ENCODE measurements at regions not wholly inside any gene's neighbourhood (a gene's known extent, or its start where the extent isn't known, plus 50 kb on each side); places are given as distances from the start of the nearest gene placed in this dataset.

DNA sequence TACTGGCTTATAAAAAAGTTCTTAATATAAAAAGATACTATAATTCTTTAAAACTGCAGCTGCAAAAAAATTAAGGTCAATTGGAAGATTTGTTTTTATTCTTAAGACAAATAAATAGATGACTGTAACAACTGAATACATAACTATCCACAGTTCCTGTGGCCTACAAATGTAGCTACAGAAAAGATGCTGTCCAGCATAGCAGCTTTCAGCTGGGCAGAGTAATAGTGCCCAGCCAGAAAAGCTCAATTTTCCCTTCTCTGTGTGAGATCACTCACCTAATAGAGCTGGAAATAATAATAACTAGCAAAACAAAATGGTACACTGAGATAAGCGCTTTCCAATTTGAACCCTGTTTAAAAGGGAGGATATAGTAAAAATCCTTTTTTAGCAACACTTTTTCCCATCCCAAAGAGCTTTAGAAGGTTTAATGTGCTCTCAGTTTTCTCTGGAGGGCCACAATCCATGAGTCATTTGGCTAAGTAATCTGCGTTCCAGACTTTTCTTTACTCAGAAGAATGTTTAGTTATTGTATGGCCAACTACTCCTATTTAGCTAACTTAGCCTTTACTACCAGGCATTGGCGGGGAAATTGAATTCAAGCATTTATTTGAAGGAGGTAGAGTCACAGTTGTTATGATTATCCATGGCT is 158.1 kb upstream of the SLC39A10 start:
- DNase-seq (ENCODE audit: extremely low read depth, low read depth), result no peak

DNA sequence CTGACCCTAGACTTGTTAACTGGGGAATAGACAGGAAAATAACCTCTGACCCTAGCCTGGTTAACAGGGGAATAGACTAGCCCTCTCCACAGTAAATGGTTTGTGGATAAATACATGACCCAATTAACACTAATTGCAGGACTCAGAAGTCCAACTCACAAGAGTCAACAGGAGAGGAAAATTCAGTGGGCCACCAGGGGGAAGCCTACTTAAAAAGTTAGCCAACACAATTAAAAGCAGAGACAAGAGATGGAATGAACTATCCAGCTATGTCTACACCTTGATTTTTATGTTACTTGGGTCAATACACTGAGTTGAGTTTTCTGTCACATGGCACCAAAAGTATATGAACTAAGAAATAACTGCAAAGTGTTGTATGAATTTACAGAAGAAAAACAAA is 158.8 kb upstream of the SLC39A10 start:
- peak; percentile 11 for DNase-seq (ENCODE audit: extremely low read depth, low read depth)

DNA sequence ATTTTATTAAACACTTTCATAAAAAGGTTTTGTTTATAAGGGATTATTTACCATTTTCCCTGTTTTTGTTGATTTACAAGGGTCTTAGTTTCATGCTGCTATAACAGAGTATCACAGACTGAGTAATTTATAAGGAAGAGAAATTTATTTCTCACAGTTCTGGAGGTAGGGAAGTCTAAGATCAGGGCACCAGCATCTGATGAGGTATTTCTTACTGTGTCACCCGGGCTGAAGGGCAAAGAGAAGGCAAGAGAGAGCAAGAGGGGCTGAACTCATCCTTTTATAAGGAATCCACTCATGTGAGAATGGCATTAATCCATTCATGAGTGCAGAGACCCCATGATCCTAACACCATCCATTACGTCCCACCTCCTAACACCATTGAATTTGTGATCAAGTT is 160.0 kb upstream of the SLC39A10 start:
- no peak for DNase-seq (ENCODE audit: extremely low read depth, low read depth)

DNA sequence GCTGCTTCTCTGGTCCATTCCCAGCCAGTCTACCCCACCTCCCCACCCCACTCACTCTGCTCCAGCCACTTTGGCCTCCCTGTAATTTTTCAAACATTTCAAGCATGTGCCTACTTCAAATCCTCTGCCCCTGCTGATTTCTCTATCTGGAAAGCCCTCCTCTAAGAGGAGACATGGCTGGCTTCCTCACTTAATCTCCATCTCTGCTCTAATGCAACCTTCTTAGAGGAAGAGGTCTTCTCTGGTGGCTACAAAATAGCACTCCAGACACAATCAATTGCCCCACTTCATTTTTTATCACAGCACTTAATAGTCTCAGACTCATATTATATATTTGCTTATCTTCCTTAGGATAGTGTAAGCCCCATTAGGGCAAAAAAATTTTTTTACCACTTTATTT is 161.1 kb upstream of the SLC39A10 start:
- DNase-seq (ENCODE audit: extremely low read depth, low read depth), result no peak

DNA sequence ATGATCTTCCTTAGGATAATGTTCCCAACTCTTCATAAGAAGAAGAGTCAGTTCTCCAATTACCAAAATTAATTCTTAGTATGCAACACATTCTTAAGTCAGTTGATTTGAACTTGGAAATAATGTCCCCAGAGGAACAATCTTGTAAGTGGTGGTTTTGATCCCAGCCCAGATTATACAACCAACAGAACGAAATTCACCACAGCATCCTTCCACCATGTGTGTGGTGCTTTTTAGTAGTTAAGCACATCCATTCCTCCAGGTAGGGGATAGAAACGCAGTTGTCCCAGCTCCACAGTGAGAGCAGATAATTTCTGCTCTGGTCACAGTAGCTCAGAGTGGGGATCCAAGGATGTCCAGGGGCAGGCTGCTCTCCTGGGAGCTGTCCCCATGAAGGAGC is 161.7 kb upstream of the SLC39A10 start:
- no peak for DNase-seq (ENCODE audit: extremely low read depth, low read depth)

DNA sequence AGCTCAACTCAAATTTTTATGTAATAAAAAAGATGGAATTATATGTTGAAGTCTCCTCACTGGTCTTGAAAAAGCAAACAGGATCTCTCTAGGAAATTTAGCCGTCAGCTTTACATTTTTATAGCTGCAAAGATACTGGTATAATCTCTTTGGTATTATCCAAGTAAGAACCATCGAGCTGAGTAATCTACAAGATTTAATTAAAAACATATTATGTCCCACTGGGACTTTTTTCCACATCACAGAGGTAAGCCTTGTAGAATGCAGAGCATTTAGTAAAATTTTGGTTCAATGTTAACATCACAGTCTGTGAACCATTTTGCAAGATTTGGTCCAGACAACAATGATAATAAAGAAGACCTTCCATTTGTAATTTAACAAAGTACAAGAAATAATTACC is 162.6 kb upstream of the SLC39A10 start:
- DNase-seq (ENCODE audit: extremely low read depth, low read depth), result no peak

DNA sequence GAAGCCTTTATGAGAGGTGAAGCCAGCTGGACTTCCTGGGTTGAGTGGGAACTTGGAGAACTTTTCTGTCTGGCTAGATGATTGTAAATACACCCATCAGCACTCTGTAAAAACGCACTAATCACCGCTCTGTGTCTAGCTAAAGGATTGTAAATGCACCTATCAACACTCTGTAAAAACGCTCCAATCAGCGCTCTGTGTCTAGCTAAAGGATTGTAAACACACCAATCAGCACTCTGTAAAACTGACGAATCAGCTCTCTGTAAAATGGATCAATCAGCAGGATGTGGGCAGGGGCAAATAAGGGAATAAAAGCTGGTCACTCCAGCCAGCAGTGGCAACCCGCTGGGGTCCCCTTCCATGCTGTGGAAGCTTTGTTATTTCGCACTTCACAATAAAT is 163.6 kb upstream of the SLC39A10 start:
- DNase-seq (ENCODE audit: extremely low read depth, low read depth), result no peak

DNA sequence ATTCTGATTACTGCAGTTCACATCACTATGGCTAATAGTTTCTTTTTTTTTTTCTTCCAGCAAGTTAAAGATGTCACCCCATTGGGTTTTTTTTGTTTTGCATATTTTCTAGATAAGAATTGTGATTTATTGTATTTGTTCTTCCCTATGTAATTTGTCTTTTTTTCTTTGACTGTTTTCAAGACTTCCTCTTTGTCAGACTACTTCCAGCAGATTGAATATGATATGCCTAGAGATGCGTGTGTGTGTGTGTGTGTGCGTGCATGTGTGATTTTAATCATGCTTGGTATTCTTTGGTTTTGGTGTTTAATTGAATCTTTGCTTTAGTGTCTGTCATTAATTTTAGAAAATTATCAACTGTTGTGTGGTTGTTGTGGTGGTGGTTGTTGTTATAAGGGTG is 166.7 kb upstream of the SLC39A10 start:
- no peak for DNase-seq (ENCODE audit: extremely low read depth, low read depth)

DNA sequence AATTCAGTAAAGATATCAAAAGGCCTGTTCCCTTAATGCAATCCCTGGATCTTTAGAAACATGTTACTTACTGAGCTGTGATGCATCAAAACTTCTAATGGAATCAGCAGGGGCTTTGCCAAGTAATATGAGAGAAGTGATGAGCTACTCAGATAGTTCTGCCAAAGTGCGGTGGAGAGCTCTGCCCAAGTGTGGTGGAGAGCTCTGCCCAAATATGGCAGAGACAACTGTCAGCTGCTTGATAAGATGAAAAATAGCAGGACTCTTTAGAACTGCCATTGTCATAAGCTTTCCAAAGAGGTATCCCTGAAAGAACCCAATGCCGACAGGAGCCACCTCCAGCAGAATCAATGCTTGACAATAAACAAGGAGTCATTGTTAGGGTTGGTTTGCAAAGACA is 167.9 kb upstream of the SLC39A10 start:
- DNase-seq (ENCODE audit: extremely low read depth, low read depth), result no peak

DNA sequence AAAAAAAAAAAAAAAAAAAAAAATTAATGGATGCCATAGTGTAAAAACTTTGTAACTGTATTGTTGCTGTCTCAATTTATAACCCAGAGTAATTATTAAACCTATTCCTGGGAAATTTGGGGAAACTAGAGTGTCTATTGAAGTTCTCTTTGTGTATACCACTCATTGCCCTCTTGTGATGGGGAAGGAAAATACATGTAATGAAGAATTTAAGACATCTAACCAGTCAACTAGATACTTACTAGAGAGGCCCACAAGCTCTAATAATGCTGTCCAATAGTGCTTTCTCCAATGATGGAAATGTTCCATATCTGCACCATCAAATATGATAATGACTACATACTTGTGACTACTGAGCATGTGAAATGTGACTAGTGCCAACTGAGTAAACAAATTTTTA is 168.5 kb upstream of the SLC39A10 start:
- DNase-seq (ENCODE audit: extremely low read depth, low read depth), result no peak

DNA sequence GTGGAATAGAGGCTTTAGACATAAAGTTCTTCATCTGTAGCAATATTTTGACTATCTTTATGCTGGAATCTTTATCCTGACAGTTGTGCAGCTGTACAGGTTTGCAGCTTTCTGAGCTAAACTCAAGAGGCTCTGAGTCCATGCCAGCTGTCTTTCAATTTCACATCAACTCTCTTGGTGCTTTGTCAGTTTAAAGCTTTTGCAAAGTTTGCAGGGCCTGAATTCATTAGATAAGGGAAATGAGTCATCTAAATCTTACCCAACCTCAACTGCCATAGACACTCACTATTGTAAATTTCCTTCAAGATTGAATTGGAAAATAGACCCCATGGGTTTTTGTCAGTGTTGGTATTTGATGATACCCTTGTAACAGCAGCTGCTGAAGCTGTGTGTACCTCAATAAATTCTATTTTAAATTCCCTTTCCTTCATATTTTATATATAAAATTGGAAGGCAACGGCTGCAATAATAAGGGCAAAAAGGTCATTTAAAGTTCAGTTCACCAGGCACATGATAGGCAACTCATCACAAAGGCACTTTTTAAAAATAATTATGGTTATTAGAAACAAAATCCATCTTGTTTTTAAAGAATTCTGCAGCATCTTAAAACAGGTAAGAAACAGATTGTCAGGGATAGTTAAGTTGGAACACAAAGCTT is 169.9 kb upstream of the SLC39A10 start:
- peak; percentile 16 for DNase-seq (ENCODE audit: extremely low read depth, low read depth)

DNA sequence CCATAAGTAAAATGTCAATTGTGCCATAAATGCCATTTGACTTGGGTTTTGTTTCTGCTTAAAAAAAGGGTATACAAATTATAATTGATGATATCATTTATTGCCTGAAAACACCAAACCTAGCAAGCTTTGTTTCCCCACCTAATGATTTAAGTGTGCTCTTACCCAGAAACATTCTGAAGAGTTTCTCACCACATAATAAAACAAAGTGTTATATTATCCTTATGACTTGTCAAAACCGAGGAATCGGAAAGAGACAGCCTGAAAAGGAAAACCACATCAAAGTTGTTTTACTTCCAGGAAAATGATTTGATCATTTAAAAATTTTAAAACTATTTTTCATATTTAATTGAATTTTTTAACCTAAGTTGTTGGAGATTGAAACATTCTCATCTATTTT is 170.5 kb upstream of the SLC39A10 start:
- no peak for DNase-seq (ENCODE audit: extremely low read depth, low read depth)

DNA sequence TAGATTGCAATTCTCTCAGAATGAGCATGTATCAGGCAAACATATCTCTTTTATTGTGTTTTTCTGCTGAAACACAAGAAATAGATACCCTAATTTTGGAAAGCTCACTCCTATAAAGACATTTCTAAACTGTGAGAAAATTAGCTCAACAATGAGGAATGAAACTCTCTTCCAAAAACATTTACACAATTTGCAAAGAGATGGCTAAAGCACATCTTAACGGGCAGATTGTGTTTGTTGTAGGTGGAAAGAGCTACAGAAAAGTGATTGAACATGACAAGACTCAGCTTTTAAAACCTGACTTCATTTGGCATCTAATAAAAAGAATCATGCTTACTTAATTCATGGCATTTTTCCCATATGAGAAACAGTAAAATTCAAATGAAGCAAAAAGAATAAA is 175.0 kb upstream of the SLC39A10 start:
- DNase-seq (ENCODE audit: extremely low read depth, low read depth), result no peak

DNA sequence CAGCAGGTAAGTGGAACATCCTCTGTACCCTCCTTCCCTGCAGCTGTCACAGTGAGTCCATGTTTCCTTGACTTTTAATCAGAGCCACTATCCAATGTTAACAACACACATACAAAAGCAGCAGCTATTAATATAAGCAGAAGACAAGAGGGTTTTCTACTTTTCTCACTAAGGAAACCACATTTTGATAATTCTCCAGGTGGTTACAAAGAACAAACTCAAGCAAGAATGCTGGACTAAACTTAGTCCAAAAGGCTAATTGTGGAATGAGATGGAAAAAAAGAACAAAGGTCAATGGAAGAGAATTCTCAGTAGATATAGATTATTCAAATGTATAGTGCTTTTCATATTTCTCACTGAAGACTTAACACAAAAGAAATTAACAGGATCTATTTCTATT is 176.9 kb upstream of the SLC39A10 start:
- no peak for DNase-seq (ENCODE audit: extremely low read depth, low read depth)

DNA sequence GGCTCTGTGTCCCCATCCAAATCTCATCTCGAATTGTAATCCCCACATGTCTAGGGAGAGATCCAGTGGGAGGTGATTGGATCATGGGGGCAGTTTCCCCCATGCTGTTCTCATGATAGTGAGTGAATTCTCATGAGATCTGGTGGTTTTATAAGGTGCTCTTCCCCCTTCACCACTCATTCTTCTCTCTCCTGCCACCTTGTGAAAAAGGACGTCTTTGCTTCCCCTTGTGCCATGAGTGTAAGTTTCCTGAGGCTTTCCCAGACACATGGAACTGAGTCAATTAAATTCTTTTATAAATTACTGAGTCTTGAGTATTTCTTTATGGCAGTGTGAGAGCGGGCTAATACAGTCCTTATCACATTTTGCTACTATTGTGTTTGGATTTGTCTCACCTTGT is 177.6 kb upstream of the SLC39A10 start:
- no peak for DNase-seq (ENCODE audit: extremely low read depth, low read depth)

DNA sequence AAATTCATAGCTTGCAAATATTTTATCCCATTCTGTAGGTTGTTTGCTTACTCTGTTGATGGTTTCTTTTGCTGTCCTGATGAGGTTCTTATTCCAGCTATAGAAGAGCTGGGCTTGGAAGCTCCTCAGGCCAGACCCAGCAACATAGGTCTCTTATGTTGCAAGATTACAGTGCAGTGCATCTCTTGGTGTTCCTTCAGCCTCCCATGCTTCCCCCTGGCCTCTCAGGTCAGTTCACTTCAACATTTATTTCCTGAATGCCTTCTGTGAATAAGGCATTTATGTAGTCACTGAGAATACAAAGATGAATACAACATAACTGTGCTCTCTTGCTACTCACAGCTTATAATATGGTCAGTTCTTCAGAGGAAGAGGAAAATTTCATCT is 179.0 kb upstream of the SLC39A10 start:
- DNase-seq (ENCODE audit: extremely low read depth, low read depth), result no peak

DNA sequence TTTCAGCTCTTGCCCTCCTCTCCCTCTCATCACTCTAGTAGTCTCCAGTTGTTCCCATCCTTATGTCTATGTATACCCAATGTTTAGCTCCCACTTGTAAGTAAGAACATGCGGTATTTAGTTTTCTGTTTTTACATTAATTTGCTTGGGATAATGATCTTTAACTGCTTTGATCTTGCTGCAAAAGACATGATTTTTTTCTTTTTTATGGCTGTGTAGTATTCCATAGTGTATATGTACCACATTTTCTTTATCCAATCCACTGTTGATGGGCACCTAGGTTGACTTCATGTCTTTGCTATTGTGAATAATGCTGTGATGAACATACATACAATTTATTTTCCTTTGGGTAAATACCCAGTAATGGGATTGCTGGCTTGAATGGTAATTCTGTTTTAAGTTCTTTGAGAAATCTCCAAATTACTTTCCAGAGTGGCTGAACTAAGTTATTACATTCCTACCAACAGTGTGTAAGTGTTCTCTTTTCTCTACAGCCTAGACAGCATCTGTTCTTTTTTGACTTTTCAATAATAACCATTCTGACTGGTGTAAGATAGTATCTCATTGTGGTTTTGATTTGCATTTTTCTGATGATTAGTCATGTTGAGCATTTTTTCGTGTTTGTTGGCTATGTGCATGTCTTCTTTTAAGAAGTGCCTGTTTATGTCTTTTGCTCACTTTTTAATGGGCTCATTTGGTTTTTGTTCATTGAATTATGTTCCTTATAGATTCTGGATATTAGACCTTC is 179.6 kb upstream of the SLC39A10 start:
- DNase-seq (ENCODE audit: extremely low read depth, low read depth), result no peak

DNA sequence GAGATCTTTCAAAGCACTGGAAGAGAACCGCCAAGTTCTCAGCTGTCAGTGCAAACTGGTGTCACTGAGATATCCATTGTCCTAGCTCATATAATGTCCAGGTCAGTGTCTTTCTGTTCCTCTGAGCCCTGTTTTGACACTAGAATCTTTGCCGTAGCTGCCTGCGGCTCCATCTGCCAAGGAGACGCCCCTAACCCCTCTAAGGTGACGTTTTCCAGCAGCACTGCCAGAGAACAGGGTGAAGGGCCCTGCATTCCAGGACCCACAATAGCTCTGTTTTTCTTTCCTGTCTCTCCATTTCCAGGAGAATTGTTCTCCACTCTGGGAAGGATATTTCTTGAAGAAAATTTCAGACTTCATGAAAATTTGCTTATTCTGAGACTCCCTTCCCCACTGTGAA is 181.7 kb upstream of the SLC39A10 start:
- no peak for DNase-seq (ENCODE audit: extremely low read depth, low read depth)

DNA sequence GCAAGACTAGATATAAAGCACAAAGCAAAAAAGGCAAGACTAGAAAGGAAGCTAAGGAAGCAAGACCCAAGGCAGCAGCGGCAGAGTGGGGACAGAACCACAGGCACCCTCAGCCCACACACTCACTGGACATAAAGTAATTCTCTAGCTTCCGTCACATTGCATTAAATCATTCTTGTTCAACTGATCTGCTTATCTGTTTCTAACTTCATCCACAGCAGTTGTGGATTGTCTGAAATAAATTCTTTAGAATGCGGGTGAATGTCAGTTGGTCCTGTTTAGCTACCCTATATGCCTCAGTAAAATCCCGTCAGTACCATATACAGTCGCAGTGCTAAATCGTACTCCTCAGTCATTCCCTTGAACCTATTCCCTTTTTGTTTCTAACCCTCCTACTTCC is 183.2 kb upstream of the SLC39A10 start:
- DNase-seq (ENCODE audit: extremely low read depth, low read depth), result no peak

DNA sequence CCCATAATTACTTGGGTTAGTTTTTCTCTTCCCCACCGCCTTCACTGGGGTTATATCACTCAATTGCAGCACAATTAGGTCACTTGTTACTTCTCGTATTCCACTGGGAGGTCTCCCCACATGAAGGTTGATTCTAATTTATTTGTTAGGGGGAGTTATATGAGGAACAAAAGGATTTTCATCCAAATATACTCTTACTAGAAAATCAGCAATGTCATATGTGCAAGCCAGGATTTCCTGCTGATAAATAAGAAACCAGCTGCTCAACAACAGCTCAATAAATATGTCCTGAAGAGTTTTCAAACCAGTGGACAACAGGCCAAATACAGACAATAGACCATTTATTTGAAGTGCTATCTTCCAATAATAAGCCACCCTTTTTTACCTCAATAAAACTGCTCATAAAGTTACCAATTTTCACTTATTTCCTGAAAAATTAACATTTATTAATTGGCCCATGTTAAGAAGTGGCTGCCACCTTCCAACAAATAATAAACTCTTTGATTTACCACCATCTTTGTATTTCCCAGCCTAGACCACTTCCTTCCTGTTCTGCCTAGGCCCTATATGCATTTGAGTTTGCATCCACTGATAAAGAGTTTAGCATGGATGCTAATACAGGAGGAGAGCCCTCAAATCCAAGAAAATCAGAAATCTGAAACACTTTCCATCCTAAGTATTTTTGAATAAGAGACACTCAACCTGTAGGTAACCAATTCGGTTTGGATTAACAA is 184.4 kb upstream of the SLC39A10 start:
- DNase-seq (ENCODE audit: extremely low read depth, low read depth), result no peak

DNA sequence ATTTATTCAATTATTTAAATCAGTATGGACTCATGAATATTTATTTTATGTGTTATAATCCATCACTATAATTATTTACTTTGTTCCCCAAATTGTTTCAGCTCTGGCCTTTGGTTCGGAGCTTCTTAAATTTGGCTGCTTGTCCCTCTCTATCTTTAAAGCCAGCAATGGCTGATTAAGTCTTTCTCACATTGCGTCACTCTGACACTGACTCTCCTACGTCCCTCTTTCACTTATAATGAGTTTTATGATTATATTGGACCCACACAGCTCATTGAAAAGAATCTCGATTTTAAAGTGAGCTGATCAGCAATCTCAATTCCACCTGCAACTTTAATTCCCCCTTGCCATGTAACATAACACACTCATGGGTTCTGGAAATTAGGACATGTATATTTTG is 185.2 kb upstream of the SLC39A10 start:
- no peak for DNase-seq (ENCODE audit: extremely low read depth, low read depth)

DNA sequence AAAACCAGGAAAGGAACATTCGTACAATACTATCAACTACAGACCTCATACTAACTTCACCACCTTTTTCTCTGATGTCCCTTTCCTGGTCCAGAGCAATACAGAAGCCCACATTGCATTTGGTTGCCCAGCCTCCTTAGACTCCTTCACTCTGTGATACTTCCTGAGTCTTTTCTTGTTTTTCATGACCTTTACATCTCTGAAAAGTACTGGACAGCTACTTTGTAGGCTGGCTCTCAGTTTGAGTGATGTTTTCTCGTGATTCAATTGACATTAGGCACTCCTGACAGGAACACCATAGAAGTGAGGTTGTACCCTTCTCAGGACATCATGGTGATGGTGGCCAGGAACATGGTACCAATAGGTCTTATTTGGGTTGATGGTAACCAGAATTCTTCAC is 185.9 kb upstream of the SLC39A10 start:
- DNase-seq (ENCODE audit: extremely low read depth, low read depth), result no peak

Measured in NCI-H460 (cell line).